ENCODE measurements at regions not wholly inside any gene's neighbourhood (a gene's known extent, or its start where the extent isn't known, plus 50 kb on each side); places are given as distances from the start of the nearest gene placed in this dataset.

DNA sequence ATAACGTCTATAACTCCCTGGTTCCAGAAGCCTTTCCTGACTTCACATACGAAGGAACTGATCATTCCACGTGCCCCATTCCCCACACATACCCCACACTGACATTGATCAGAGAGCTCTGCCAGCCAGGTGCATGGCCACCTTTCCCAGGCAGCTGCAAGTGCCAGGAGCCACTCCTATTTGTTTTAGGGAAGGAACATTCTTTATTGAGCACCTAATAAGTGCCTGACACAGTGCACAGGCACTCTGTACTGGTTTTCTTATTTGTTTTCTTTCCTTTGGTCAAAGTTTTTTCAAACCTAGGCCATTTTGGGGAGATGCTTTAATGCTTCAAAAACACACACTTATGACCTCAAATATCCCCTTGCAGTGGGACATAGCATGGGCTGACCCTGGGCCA lies 50.0 kb downstream of the PITPNM2 start:
- DNase-seq: no peak

DNA sequence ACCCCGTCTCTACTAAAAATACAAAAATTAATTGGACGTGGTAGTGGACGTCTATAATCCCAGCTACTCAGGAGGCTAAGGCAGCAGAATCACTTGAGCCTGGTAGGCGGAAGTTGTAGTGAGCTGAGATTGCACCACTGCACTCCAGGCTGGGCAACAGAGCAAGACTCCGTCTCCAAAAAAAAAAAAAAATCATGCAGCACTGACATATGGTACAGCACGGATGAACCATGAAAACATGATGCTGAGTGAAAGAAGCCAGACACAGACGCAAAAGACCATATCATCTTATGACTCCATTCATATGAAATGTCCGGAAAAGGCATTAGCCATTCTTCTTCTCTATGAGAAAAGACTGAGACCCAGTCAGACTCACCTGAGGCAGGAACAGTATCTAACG lies 50.4 kb downstream of the PITPNM2 start:
- DNase-seq: no peak

DNA sequence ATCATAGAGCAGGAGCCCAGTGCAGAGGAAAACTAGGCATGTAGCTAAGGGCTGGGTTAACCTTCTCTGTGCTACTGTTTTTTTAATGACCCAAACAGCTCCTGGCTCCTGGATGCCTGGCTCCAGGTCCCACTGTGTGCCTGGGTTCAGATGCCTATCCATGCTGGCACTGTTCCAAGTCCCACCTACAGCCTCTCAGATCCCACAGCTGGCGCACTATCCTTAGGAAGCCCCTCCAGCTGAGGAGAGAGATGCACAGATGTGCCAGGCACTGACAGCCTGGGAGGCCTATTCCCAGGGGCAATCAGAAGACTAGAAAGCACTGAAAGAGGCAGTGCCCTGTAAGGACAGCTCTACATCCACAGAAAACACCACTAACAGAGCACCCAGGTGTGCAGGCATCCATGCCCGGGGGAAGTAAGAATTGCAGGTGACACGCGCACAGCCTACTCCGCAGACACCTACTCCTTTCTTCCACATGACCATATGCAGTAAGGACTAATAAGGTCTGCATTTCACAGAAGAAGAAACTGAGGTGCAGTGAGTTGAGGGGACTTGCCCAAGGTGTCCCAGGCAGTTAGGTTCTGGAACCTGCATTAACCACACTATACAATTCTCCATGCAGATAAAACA lies 51.2 kb downstream of the PITPNM2 start:
- no peak for DNase-seq

DNA sequence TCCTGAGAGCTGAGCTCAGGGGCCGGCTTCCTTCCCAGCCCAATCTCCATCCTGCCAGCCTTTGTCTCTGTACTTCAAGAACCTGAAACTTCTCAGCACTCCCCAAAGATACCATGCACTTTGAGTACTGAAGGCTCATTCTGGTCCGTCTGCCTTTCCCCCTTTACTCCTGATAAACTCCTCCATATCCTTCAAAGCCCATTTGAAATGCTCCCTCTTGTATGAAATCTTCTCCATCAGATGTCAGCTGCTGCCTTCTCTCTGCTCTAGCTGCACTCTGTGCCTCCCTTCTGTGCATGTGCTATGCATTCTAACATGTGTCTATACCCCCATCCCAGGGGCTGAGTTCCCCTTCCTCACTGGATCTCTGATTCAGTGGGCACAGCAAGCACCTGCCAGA lies 52.1 kb downstream of the PITPNM2 start:
- no peak for DNase-seq

DNA sequence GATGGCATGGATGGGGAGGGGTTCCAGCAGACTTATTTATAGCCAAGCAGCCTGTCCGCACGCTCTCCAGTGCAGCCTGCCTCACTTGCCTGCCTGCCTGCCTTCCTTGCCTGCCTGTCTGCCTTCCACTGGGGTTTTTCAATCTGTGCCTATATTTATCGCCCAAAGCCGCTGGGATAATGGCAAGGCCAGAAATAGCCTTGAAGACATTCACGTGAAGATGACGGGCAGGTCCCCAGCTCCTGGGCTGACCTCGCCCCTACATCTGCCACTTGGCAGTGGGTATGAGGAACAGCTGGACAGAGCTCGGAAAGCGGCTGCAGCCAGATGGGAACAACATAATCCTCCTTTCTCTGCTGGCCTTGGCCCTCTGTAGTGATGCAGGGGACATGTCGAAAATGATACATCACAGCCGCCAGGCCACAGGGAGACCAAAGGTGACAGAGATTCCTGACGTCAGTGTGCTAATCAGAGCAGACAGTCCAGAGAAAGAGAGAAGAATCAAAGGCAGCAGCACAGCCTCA lies 53.3 kb downstream of the PITPNM2 start:
- peak; percentile 32 for DNase-seq

DNA sequence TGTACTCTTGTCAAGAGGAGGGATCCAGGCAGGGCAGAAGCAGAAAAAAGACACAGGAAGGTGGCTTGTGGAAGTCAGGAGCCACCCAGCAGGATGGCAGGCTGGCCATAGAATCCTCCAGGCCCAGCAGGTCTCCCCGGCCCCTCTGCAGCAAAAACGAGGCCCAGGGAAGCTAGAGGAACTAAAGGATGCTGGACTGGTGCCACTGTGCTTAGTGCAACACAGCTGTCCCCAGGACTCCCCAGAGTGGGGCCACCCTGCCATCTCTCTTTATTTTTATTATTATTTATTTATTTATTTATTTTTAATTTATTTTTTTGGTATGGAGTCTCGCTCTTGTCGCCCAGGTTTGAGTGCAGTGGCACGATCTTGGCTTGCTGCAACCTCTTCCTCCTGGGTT lies 54.1 kb downstream of the PITPNM2 start:
- DNase-seq: no peak

DNA sequence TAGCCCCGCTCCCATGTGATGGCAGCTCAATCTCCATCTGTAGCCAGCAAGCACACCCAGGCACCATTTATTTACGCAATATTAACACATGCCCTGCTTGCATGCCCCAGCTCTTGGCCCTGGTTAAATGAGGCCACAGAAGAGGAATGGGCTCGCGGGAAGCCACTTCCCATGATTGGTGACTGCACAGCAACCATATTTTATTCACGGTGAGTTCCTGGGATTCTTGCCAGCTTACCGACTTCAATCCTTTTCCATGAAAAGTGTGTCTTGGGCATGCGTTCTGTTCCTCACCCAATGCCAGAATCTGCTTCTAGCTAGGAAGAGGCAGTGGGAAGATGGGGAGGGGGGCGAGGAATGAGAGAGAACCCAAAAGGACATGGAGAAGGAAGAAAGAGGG lies 54.7 kb downstream of the PITPNM2 start:
- DNase-seq: peak; percentile 26

DNA sequence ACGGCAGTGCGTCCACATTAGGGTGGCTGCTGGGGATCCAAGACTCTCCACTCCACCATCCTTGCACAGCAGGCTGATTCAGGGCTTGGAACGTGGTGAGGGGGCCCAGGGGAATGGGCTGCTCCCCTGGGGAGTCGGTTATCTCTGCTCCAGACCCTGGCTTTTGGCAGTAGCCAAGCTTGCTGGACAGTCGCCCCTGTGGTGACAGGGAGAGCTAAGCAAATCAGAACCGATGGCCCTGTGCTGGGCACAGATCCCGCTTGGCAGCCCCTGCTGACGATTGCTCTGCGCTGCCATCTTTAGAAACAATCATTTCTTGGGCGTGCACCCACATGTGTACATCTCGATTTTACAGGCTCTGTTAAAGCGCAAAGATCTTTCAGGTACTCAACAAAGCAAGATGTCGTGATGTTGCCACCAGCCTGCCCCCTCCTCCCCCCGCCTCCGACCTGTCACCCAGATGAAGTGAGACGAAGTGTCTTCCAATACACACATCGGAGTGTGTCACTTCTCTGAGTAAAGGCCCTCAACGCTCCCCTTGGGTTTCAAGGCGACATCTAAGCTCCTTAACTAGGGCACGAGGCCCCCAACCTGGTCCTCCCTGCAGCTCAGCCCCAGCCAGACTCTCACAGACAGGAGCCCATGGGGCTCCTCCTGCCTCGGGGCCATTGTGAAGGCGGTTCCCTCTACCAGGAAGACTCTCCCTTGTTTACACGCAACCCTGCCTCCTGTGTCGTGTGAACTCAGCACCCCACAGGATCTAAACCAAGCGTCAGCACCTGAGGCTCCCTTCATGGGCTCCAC lies 55.6 kb downstream of the PITPNM2 start:
- no peak for DNase-seq

DNA sequence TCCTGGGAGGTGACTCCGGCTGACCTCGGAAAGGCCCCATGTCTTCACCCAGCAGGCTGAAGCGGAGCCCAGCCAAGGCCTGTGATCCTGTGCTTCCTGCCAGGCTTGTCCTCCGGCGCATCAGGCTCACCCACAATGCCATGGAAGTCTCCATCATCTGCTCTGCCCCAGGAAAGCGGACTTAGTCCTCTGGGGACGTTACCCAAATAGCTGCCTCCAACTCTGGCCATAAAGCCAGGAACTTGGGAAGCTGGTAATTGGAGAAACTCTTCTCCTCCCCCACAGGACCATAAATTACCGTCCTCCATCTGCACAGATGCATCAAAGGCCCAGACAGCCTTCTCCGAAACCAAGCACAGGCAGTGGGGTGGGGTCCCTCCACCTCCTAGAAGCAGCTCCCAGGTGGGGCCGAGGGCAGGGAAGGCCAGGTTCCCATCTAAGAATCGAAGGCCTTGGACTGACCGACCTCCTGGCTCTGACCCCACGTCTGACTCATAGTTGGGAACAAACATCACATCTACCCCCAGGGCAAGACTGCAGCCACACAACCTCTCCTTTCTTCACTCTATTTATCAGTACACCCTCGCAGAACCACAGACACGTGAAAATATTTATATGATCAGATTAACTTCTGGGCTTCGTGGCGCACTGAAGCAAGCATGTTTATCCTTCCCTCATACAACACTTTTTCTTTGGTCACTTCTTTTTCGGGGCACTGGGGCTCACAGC lies 56.4 kb downstream of the PITPNM2 start:
- DNase-seq: peak; percentile 64

DNA sequence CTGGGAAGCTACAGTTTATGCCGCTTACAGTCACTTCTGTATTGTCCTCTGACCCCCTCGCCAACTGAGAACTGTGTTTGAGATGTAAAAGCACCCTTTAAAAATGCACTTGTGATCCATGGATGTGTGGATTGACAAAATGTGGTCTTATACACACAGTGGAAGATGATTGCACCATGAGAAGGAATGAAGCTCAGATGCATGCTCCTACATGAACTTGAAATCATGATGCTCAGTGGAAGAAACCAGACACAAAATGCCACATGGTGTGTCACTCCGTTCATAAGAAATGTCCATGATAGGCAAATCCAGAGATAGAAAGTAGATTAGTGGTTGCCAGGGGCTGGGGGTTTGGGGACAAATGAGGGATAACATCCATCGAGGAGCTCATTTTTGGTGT lies 58.0 kb downstream of the PITPNM2 start:
- DNase-seq: no peak

DNA sequence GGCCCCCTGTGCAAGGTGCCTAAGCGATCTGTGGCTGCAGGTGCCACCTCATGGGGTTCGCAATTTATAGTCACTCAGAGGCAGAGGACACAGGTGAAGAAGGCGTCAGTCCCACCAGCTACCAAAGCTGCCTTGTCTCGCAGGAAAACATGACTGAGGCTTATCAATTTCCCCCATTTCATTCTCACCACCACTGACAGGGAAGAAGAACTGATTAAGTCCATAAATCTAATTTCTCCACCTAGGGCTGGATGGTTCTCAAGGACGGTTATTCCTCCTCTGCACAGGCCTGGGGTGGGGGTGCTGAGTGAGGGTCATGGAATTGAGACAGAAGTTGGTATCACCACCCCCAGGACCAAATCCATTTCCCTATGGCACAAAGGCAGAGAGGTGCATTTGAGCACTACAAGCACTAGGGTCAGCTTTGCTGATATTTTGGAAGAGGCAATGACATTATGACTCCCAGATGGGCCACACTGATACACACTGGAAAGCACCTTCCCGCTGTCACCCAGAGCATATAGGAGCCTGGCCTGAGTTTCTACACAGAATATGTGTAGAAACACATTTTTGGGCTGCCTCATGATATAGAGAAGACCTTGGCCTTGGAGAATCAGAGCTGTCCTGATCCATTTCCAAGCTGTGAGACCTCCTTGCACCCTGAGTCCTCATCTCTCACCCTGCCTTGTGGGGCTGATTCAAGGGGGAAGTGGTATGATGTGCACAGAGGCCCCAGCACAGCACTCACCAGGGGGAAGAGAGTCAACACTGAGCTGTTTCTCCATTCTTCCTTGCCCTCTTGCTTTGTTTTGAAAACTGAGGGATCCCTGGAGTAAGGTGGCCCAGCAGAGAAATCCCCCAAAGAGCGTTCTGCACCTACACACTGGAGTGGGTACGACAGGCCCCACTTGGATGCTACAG lies 59.4 kb downstream of the PITPNM2 start:
- no peak for DNase-seq

DNA sequence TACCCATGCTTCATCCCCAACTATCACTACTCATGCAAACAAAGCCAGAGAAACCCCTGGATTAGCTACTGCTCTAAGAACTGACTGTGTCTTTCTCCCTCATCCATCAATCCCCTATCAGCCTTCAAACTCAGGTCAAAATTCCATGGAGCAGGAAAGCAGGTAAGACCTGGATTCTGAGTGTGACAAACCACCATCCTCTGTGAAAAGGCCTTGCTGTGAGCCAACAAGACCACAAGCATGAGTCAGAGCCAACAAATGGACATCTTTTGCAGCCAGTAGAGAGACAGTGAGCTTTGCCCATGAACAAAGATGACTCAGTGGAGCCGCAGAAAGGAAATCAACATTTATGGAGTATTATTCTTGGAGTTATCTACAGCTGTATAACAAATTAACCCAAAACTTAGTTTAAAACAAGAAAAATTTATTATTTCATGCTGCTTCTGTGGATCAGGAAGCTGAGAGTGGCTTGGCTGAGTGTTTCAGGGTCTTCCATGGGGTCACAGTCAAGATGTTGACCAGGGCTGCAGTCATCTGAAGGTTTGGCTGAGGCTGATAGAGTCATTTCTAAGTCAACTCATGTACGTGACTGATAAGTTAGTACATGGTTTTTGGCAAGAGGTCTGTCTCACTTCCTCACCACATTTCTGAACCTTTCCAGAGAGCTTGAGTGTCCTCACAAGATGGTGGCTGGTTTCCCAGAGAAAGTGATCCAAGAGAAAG lies 61.1 kb downstream of the PITPNM2 start:
- DNase-seq: peak; percentile 97

DNA sequence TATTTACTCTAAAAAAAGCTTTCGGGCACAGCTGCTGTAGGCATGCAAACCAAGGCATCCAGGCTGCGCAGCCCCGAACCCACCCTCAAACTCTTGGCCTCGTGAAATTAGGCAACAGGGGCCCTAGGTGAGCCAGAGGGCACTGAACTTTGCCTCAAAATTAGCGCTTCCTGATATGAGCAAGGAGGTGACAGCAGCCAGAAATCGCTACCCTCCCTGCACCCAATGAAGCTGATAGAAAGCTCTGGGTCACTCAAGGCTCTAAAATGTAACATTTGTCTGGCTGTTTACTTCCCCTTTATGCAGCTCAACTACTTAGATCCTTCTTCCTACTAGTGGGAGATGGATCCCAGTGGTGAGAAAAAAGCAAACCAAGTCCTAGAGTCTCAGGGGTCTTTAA lies 61.8 kb downstream of the PITPNM2 start:
- no peak for DNase-seq

DNA sequence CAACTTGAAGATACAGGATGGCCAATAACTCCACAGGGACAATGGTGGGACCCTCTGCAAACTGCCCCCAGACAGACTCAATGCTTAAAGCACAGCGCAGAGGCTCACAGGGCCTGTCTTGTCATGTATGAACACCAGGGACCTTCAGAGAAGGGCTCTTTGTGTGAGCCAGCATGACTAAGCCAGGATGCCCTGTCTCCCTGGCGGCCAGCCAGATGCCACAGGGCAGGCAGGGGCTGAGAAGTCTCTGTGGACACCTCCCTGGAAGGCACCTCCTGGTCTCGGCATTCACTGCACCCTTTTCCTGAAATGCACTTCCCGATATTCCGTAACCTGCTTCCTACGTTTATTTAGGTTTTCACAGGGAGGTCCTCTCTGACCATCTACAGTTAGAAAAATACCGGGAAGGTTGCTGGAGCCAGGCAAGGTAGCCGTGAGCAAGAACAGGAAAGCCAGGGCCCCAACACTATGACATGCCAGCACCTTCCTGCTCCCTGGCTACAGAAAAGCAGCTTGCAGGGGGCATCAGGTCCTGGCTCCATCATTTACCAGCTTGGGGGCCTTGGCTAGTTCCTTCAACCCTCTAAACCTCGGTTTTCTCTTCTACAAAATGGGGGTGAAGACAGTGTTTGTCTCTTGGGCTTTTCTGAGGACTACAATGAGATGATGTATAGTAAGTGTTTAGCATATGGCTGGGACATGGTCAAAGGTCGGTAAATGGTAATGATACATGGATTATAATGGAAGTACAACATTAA lies 65.0 kb downstream of the PITPNM2 start:
- peak; percentile 29 for DNase-seq

DNA sequence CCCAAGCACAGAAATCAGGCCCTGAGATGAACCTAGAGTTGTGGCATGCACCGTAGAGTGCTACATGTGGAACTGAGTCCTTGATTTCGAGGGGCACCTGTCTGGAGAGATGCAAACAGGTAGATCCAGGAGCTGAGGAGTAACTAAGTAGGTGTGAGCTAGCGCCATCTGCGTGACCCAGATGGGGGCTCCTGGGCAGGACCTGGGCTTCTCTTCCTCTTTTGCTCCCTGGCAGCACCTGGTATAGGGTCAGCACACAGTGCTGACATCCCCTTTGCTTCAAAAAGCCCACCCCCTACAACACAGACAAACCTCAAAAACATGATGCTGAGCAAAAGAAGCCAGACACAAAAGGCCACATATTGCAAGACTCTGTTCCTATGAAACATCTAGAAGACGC lies 65.8 kb downstream of the PITPNM2 start:
- no peak for DNase-seq

DNA sequence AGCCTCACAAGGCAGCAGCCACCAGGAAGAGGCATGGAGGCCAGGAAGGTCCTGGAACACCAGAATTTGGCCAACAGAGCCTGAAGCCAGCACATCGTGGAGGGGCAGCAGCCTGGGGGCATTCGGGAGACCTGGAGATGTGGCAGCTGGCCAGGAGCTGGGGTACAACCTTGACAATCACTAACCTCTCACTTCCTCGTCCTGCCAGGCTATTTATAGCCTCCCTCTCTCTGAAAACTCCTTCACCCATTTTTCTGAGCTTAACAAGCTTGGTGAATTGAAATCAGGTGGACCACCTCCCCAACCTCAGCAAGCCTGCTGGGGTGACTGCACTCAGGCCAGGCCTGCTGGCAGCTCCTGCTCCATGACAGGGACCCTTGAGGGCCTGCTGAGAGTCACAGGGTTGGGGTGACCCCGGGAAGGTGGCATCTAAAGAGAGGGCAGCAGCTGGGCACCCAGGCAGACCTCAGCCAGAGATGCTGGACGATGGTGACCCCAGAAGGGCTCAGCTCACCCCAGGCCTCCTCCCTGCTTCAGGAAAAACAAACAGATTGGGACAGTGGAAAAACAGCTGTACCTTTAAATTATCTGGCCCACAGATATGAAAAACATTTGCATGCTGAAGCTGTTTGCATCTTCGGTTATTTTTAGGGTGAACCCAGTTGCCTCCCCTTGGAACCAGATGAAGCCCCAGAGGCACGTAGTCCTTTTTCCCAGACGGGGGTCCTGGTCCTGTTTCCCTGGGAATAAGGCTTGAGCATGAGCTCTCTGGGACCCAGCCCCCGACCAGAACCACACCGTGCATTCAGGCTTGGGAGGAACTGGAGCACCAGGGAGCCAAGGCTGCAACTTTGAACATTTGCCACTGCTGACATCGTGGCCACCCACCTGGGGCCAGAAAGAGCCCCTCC lies 67.0 kb downstream of the PITPNM2 start:
- no peak for DNase-seq

DNA sequence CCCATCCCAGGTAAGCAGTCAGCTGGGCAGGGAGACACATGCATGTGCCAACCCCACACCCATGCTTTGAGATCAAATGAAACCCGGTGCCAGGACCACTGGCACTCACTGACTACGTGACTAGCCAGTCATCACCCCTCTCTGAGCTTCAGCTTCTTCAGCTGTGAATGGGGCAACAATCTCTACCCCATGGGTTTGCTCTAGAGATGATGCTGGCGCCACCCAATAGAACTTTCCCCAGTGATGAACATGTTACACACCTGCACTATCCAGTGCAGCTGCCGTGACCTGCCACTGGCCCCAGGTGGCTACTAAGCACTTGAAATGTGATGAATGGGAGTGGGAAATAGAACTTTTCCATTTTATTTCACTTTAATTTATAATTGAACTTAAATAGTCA lies 70.3 kb downstream of the PITPNM2 start:
- DNase-seq: no peak

DNA sequence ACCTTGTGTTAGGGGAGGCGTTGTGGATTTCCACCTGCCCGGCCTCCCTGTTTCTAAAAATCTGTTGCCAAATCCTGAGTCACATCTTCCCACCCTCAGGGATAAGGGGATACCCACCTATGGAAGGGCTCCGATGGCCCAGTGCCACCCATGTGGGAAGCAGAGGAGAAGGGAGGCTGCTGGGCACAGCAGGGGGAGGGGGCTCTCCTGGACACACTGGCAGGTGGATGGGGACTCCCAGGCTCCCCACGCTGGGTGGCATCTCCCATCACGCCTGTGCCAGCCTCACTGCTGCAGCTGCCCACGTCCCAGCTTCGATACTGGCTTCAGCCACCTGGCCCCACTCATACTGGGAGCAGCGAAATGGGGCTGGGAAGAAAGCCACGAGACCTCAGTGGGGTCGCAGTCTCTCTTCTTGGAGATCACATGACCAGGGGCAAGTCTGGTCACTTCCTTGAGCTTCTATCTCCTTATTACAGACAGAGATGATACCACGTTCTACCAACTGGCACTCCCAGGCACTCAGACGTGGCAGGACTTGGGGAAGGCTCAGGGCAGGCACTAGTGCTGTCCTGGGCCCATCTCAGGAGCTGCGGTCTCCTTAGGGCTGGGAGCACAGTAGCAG lies 72.2 kb downstream of the PITPNM2 start:
- DNase-seq: no peak

DNA sequence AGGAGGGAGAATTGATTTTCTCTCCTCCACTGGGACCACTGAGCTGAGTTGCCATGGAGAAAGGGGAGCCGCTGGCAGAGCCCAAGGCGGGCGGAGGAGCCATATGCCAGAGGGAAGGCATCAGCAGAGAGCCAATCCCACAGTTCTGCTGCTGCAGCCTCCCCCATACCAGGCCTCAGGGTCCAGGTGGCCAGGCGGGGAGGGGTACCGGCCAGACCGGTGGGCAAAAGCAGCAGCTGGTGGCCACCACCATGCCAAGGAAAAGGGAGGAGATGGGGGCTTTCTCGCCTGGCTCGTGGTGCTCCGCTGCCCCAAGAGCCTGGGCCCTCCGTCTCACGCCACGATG lies 72.8 kb downstream of the PITPNM2 start:
- no peak for DNase-seq

Data from fibroblast of skin of right quadriceps (primary cell).